Astrocyte of the spinal cord (primary cell): ENCODE measurements at regions not wholly inside any gene's neighbourhood (a gene's known extent, or its start where the extent isn't known, plus 50 kb on each side); places are given as distances from the start of the nearest gene placed in this dataset.

Experiments
- DNase-seq: peaks from one replicate; pipeline ENCODE4 v3.0.0; 2011; ENCODE audit warnings: low read depth, low spot score
- H3K4me3 ChIP-seq: 2 replicates; pipeline ENCODE4 v1.5.1; 2011; ENCODE audit warnings: low read depth, mild to moderate bottlenecking, low read length, moderate library complexity
- in situ Hi-C: cut with HindIII; loops from 2 replicates; pipeline ENCODE4 v1.10.0; 2017; ENCODE audit warnings: low sequenced_read_pairs
- TF ChIP-seq, protein P1 (sequence below): IDR thresholded peaks from 2 replicates; pipeline ENCODE4 v1.5.1; 2012; ENCODE audit warnings: low read depth, mild to moderate bottlenecking, low read length, inconsistent platforms

DNA sequence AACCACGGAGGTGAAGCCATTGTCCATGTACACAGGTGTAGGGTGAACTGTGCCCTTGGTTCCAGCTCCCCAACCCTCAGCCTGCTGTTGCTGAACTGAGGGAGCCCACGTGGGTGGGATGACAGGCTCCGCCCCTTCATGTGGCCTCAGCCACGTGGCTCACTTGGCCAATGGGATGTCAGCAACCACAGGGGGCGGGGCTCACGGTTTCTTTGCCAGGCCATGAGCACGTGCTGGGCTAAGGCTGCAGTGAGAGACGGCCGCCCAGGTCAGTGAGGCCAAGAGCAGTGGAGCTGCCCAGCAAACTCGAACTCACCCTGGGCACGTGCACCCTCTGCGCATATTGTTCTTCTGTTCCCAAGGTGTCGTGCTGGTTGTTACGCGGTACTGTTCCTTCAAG lies 282.6 kb downstream of the IRF8 start:
- in situ Hi-C loops = no loop called here
- DNase-seq = no peak
- no peak overlapping the region for H3K4me3 ChIP-seq
- TF ChIP-seq, protein P1, sequence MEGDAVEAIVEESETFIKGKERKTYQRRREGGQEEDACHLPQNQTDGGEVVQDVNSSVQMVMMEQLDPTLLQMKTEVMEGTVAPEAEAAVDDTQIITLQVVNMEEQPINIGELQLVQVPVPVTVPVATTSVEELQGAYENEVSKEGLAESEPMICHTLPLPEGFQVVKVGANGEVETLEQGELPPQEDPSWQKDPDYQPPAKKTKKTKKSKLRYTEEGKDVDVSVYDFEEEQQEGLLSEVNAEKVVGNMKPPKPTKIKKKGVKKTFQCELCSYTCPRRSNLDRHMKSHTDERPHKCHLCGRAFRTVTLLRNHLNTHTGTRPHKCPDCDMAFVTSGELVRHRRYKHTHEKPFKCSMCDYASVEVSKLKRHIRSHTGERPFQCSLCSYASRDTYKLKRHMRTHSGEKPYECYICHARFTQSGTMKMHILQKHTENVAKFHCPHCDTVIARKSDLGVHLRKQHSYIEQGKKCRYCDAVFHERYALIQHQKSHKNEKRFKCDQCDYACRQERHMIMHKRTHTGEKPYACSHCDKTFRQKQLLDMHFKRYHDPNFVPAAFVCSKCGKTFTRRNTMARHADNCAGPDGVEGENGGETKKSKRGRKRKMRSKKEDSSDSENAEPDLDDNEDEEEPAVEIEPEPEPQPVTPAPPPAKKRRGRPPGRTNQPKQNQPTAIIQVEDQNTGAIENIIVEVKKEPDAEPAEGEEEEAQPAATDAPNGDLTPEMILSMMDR = no peak

DNA sequence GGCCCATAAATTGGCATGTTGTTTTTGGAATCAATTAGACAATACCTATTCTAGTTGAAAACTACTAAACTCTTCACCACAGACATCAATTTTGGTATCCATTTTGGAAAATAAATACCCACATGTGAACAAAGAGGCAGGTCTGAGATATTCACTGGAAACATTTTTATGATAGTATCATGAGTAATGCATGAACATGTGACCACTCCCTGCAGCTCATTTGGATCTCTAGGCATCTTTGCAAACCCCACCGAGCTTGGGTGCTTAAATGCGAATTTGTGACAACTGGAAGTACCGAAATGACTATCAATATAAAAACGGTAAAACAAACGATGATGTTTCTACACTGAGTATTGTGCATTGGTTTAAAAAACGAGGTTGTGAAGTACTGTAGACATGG lies 285.2 kb downstream of the IRF8 start:
- no peak overlapping the region for H3K4me3 ChIP-seq
- TF ChIP-seq, protein P1 = no peak
- no peak for DNase-seq
- in situ Hi-C loops = no loop called here

DNA sequence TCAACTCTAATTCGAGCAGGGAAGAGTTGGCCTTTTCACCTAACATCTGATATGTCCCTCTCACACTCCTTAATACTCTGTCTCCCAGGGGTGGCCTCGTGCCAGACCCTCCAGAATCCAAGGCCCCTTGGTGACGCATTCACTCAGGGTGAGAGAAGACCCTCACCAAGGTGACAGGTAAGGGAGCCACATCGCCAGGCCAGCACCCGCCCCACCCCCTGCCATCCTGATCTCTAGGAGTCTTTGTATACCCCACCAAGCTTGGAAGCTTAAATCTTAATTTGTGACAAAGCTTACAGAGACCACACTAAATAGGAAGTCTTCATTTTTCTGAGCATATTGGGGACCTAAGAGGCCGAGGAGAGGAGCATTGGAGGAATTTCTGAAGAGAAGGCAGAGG lies 286.1 kb downstream of the IRF8 start:
- in situ Hi-C loops = no loop called here
- TF ChIP-seq, protein P1 = no peak
- no peak for DNase-seq
- H3K4me3 ChIP-seq = no peak overlapping the region

DNA sequence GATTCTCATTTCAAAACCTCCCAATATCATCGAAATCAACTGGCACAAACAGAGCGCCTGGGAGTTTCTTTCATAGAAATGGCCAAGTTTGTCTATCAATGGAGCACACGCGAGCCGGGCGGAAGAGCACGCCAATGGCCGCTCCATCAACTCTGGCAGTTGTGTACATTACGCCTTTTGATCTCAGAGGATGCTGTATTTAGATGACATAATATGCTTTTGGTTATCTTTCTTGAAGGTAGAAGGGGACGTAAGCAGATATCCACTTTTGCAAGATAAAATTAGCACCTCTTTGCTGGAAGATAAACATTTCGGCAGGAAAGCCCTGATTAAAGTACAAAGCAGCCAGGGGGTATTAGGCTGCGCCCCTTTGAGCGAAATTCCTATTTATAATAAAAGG lies 287.4 kb downstream of the IRF8 start:
- no peak for DNase-seq
- TF ChIP-seq, protein P1 = no peak
- in situ Hi-C loops = no loop called here
- H3K4me3 ChIP-seq = no peak overlapping the region

DNA sequence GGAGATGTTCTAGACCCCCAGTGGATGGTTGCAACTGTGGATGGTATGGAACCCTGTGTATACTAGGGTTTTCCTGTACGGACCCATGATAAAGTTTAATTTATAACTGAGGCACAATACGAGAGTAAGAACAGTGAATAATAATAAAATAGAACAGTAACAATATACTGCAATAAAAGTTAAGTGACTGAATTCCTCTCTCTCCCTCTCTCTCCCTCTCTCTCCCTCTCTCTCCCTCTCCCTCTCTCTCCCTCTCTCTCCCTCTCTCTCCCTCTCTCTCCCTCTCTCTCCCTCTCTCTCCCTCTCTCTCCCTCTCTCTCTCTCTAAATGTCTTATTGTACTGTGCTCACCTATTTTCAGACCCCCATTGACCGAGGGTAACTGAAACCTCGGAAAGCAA lies 291.0 kb downstream of the IRF8 start:
- DNase-seq = no peak
- no peak overlapping the region for H3K4me3 ChIP-seq
- in situ Hi-C loops = no loop called here
- TF ChIP-seq, protein P1 = no peak

DNA sequence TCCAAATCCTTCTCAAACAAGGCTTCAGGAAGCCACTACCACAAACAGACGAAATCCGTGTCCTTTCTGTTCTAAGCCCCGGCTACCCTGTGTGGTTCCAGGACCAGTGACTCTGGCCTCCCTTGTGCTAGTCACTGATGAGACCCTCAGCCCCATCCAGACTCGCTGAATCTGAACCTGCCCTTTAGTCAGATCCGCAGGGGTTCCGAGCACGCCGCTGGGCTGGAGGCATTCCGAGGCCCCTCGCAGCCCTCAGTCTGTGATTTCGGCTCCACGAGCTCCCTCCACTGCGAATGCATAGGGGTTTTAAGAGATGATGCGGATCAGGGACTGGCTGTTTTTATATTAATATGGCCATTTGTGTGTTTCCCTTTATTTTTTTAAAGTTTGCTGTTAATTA lies 292.7 kb downstream of the IRF8 start:
- in situ Hi-C loops = no loop called here

More for the DNA sequence above, 292.7 kb downstream of the IRF8 start:
- DNase-seq = no peak
- TF ChIP-seq, protein P1 = no peak
- H3K4me3 ChIP-seq = no peak overlapping the region
